CD4-positive, alpha-beta T cell treated with Interleukin-10 for 1 hour (primary cell): ENCODE measurements at regions not wholly inside any gene's neighbourhood (a gene's known extent, or its start where the extent isn't known, plus 50 kb on each side); places are given as distances from the start of the nearest gene placed in this dataset.
"Not testable (repeated sequence)": the region's sequence is repeated elsewhere in the genome, so short reads cannot be mapped to it uniquely, and the experiment has no call there.

Experiments used
- DNase-seq: peaks from one replicate; pipeline ENCODE4 v3.0.0-alpha.2; 2020

GRCh38 chr3:8319935-8320634 lies 181.5 kb upstream of the LMCD1 start:
- no peak for DNase-seq

GRCh38 chr3:8320711-8321458 lies 180.7 kb upstream of the LMCD1 start:
- DNase-seq: no peak

- DNase-seq: peak; percentile 70
Measured at GRCh38 chr3:8324747-8325146, 176.9 kb upstream of the LMCD1 start.

GRCh38 chr3:8325306-8325705 lies 176.3 kb upstream of the LMCD1 start:
- no peak for DNase-seq

- DNase-seq: not testable (repeated sequence)
Measured at GRCh38 chr3:8325833-8326232, 175.8 kb upstream of the LMCD1 start.

GRCh38 chr3:8327739-8328138 lies 173.9 kb upstream of the LMCD1 start:
- no peak for DNase-seq

GRCh38 chr3:8328967-8329366 lies 172.7 kb upstream of the LMCD1 start:
- peak; percentile 12 for DNase-seq

GRCh38 chr3:8329598-8329997 lies 172.0 kb upstream of the LMCD1 start:
- no peak for DNase-seq

GRCh38 chr3:8336456-8336855 lies 165.2 kb upstream of the LMCD1 start:
- DNase-seq: peak; percentile 14

GRCh38 chr3:8338424-8338823 lies 163.2 kb upstream of the LMCD1 start:
- no peak for DNase-seq

GRCh38 chr3:8341821-8342247 lies 159.8 kb upstream of the LMCD1 start:
- no peak for DNase-seq

- no peak for DNase-seq
Measured at GRCh38 chr3:8343058-8343457, 158.6 kb upstream of the LMCD1 start.

GRCh38 chr3:8345398-8345797 lies 156.2 kb upstream of the LMCD1 start:
- no peak for DNase-seq

GRCh38 chr3:8348076-8348475 lies 153.5 kb upstream of the LMCD1 start:
- no peak for DNase-seq

- no peak for DNase-seq
Measured at GRCh38 chr3:8352475-8352874, 149.1 kb upstream of the LMCD1 start.

- DNase-seq: no peak
Measured at GRCh38 chr3:8353364-8353763, 148.3 kb upstream of the LMCD1 start.

- no peak for DNase-seq
Measured at GRCh38 chr3:8355346-8355745, 146.3 kb upstream of the LMCD1 start.

- DNase-seq: not testable (repeated sequence)
Measured at GRCh38 chr3:8356066-8356465, 145.6 kb upstream of the LMCD1 start.

GRCh38 chr3:8357859-8358258 lies 143.8 kb upstream of the LMCD1 start:
- no peak for DNase-seq

GRCh38 chr3:8359133-8359532 lies 142.5 kb upstream of the LMCD1 start:
- no peak for DNase-seq

GRCh38 chr3:8363200-8363599 lies 138.4 kb upstream of the LMCD1 start:
- DNase-seq: no peak

GRCh38 chr3:8365541-8365940 lies 136.1 kb upstream of the LMCD1 start:
- no peak for DNase-seq

GRCh38 chr3:8366219-8366810 lies 135.3 kb upstream of the LMCD1 start:
- DNase-seq: no peak

GRCh38 chr3:8368598-8368997 lies 133.0 kb upstream of the LMCD1 start:
- no peak for DNase-seq
